Upper lobe of right lung (tissue), 1 donor: ENCODE measurements at regions not wholly inside any gene's neighbourhood (a gene's known extent, or its start where the extent isn't known, plus 50 kb on each side); places are given as distances from the start of the nearest gene placed in this dataset.
A peak's percentile ranks its signal among the peaks of the same experiment; 100 is the strongest.

Source experiments
- ATAC-seq: fragments of 200-7000 bp; cut with Tn5 transposase; one replicate; pipeline ENCODE4 v1.9.1; 2020; ENCODE audit warnings: mild to moderate bottlenecking, moderate library complexity
- DNase-seq: peaks from one replicate; pipeline ENCODE4 v3.0.0-alpha.2; 2020
- H3K27ac ChIP-seq: fragments of 200-600 bp; one replicate; pipeline ENCODE4 v1.8.0; 2022
- H3K27me3 ChIP-seq: fragments of 200-600 bp; one replicate; pipeline ENCODE4 v1.8.0; 2022; ENCODE audit warnings: mild to moderate bottlenecking
- H3K36me3 ChIP-seq: fragments of 200-600 bp; one replicate; pipeline ENCODE4 v1.8.0; 2022
- H3K4me1 ChIP-seq: fragments of 200-600 bp; one replicate; pipeline ENCODE4 v1.8.0; 2022
- H3K4me3 ChIP-seq: fragments of 200-600 bp; one replicate; pipeline ENCODE4 v1.8.0; 2022; ENCODE audit warnings: mild to moderate bottlenecking
- H3K9me3 ChIP-seq: fragments of 200-600 bp; one replicate; pipeline ENCODE4 v1.8.0; 2022
- CTCF ChIP-seq: fragments of 200-600 bp; IDR thresholded peaks from one replicate; pipeline ENCODE4 v1.8.0; 2022; ENCODE audit warnings: antibody characterized with exemption
- intact Hi-C: fragments of 100-400 bp; cut with DNase I; formaldehyde crosslinking; loops from one replicate; pipeline ENCODE4 v1.11.0; 2022
- donor health status: DM: no; HTN: yes; CAD: no; lungs with severe emphysema.

- H3K4me1 ChIP-seq, result no peaks in the 10 kb centered on the region
- TF ChIP-seq CTCF, result no peak
- peaks cover 10% of the 10 kb centered on the region for H3K27me3 ChIP-seq
- ATAC-seq (no peak), DNase-seq (no peak)
- no peaks in the 10 kb centered on the region for H3K36me3 ChIP-seq
- intact Hi-C loops, result no loop called here
- no peak overlapping the region for H3K27ac ChIP-seq
- H3K9me3 ChIP-seq, result no peaks in the 10 kb centered on the region
- no peak overlapping the region for H3K4me3 ChIP-seq
Observed at GRCh38 chr6:43996618-43997344, 130.5 kb downstream of the MRPL14 start.

DNA sequence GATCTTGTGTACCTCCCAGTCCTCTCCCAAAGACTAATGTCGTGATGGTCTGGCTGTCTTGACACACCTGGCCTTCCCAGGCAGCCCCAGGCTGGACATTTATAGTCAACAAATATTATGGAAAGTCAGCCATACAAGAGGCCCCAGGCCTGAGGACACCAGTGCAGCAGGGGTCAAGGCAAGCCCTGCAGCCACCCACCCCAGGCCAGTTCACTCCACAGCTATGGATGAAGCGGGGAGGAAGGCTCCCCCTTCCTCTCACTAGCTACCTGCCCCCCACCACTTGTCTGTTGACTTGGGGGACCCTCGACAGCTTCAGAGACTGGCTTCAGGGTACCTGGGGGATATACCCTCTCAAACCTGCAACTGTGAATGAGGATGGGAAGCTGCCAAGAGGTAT is 132.1 kb downstream of the MRPL14 start:
- no peaks in the 10 kb centered on the region for H3K36me3 ChIP-seq
- no peaks in the 10 kb centered on the region for H3K9me3 ChIP-seq
- ATAC-seq, result no peak
- no peaks in the 10 kb centered on the region for H3K27me3 ChIP-seq
- peak; percentile 25 for DNase-seq
- intact Hi-C loops, result no loop called here
- H3K4me3 ChIP-seq, result no peak overlapping the region
- no peak for TF ChIP-seq CTCF
- no peaks in the 10 kb centered on the region for H3K4me1 ChIP-seq
- H3K27ac ChIP-seq, result no peak overlapping the region

DNA sequence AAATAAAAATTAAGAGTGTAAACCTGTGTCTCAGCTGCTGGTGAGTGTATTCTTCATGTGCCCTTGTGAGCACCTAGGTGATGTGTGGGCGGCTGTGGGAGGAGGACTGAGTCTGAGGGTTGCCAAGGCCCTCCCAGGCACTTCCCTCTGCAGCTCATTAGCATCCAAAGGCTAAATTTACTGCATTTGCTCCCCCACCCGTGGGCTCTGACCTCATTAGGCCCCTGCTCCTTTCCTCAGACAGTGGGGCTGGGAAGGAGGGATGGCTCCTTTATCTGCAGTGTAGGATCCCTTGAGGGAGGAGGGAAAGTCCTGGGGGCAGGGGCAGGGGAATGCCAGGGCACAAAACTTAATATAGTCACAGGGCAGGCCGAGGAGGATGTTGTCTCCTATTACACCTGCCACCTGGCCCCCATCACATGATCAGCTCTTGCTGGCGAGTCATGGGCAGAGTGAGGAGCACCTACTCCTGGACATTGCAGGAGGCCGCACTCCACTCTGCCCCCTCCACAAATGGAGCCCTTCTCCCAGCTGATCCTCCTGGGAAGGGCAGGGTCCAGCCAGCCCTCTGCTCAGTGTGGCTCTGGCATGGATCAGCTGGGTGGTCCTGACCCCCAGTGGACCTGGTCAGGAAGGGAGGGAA is 133.2 kb downstream of the MRPL14 start:
- intact Hi-C loops, result no loop called here
- H3K27ac ChIP-seq, result no peak overlapping the region
- H3K4me3 ChIP-seq, result no peak overlapping the region
- TF ChIP-seq CTCF, result no peak
- no peaks in the 10 kb centered on the region for H3K9me3 ChIP-seq
- DNase-seq (peak; percentile 60), ATAC-seq (no peak)
- H3K4me1 ChIP-seq, result no peaks in the 10 kb centered on the region
- no peaks in the 10 kb centered on the region for H3K36me3 ChIP-seq
- no peaks in the 10 kb centered on the region for H3K27me3 ChIP-seq

DNA sequence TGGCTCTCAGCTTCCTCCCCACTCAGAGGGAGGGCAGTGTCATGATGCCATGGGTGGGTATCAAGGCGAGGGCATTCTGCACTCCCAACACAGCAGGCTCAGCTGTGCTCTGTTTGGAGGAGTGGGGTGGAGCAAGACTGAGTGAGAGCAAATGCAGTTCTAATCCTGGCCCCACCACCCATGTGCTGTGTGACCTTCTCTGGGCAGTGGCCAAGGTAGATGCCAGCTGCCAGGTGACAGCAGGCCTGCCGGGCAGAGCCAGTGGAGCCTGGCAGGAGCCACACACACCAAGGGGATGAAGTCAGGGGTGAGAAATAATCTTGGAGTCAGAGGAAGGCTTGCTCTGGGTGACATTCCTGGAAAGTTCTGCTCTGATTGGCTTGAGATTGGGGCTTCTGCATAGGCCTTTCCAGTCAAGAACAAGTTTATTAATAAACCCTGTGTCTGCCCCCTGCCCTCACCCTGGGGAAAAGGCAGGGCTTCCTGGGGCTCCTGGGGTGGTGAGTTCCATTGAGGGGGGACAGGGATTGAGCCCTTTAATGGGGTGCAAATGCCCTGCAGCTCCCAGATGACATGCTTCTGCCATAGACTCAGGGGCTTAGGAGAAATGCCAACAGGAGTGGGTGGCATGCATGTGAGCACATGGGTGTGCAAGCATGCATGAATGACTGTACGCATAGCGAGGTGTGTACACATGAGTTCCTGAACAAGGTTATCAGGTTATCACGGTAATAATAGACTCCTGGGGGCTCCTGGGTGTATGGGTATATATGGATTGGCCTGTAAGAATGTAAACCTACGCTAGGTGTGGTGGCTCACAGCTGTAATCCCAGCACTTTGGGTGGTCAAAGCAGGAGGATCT is 134.2 kb downstream of the MRPL14 start:
- no peak overlapping the region for H3K27ac ChIP-seq
- intact Hi-C loops, result no loop called here
- peak; percentile 25 for DNase-seq
- no peak for TF ChIP-seq CTCF
- no peaks in the 10 kb centered on the region for H3K9me3 ChIP-seq
- H3K4me3 ChIP-seq, result no peak overlapping the region
- peak; percentile 5 for ATAC-seq
- no peaks in the 10 kb centered on the region for H3K4me1 ChIP-seq
- no peaks in the 10 kb centered on the region for H3K27me3 ChIP-seq
- H3K36me3 ChIP-seq, result no peaks in the 10 kb centered on the region

GRCh38 chr6:43992126-43992663 is 135.1 kb downstream of the MRPL14 start:
- H3K27me3 ChIP-seq, result no peaks in the 10 kb centered on the region
- H3K36me3 ChIP-seq, result no peaks in the 10 kb centered on the region
- H3K4me3 ChIP-seq, result no peak overlapping the region
- no peaks in the 10 kb centered on the region for H3K9me3 ChIP-seq
- H3K27ac ChIP-seq, result no peak overlapping the region
- TF ChIP-seq CTCF, result no peak
- no peak for ATAC-seq
- intact Hi-C loops, result no loop called here
- H3K4me1 ChIP-seq, result no peaks in the 10 kb centered on the region
- DNase-seq, result peak; percentile 25
